ENCODE measurements at regions not wholly inside any gene's neighbourhood (a gene's known extent, or its start where the extent isn't known, plus 50 kb on each side); places are given as distances from the start of the nearest gene placed in this dataset.
"Not testable (repeated sequence)": the region's sequence is repeated elsewhere in the genome, so short reads cannot be mapped to it uniquely, and the experiment has no call there.

- in situ Hi-C loops (cut with HindIII; ENCODE audit: low pct_unique_long_range_greater_than_20kb, low sequenced_read_pairs); H3K4me1 ChIP-seq (ENCODE audit: control insufficient read depth, insufficient read depth, low read length); CTCF ChIA-PET; DNase-seq (ENCODE audit: low read depth, low spot score); H3K9me3 ChIP-seq (ENCODE audit: control insufficient read depth, insufficient read depth, low read depth, low read length); H3K36me3 ChIP-seq (ENCODE audit: control insufficient read depth, insufficient read depth, low read length); POLR2A ChIA-PET; H3K27me3 ChIP-seq (ENCODE audit: control insufficient read depth, insufficient read depth, low read length); intact Hi-C loops (cut with micrococcal nuclease; ENCODE audit: unreplicated experiment); BruUV-seq (replicated peaks); ATAC-seq; H3K4me3 ChIP-seq (ENCODE audit: low read depth in 2 of 2, low read length in 2 of 2); H3K27ac ChIP-seq (ENCODE audit: low read length): not testable (repeated sequence)
Measured at GRCh38 chr22:16403661-16404060, 188.9 kb downstream of the CCT8L2 start.

- BruUV-seq (replicated peaks); H3K4me3 ChIP-seq (ENCODE audit: low read depth in 2 of 2, low read length in 2 of 2); H3K4me1 ChIP-seq (ENCODE audit: control insufficient read depth, insufficient read depth, low read length); POLR2A ChIA-PET; H3K9me3 ChIP-seq (ENCODE audit: control insufficient read depth, insufficient read depth, low read depth, low read length); H3K27me3 ChIP-seq (ENCODE audit: control insufficient read depth, insufficient read depth, low read length); H3K27ac ChIP-seq (ENCODE audit: low read length); H3K36me3 ChIP-seq (ENCODE audit: control insufficient read depth, insufficient read depth, low read length); ATAC-seq; CTCF ChIA-PET; DNase-seq (ENCODE audit: low read depth, low spot score); intact Hi-C loops (cut with micrococcal nuclease; ENCODE audit: unreplicated experiment); in situ Hi-C loops (cut with HindIII; ENCODE audit: low pct_unique_long_range_greater_than_20kb, low sequenced_read_pairs): not testable (repeated sequence)
Measured at GRCh38 chr22:16402874-16403399, 189.7 kb downstream of the CCT8L2 start.

DNA sequence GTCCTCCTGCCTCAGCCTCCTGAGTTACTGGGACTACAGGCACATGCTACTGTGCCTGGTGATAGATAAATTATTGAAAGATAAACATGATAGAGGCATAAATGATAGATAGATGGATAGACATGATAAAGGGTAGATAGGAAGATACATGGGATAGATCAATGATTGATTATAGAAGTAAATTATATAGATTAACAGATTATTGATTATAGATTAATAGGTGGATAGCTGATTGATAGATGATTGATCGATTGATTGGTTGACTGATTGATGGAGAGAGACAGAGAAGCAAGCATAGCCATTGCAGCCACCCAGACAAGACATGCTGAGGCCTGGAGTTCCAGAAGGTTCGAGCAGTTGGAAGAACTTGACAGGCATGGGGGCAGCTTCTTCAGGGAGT lies 199.1 kb downstream of the CCT8L2 start:
- H3K9me3 ChIP-seq (ENCODE audit: control insufficient read depth, insufficient read depth, low read depth, low read length); intact Hi-C loops (cut with micrococcal nuclease; ENCODE audit: unreplicated experiment); POLR2A ChIA-PET: not testable (repeated sequence)

DNA sequence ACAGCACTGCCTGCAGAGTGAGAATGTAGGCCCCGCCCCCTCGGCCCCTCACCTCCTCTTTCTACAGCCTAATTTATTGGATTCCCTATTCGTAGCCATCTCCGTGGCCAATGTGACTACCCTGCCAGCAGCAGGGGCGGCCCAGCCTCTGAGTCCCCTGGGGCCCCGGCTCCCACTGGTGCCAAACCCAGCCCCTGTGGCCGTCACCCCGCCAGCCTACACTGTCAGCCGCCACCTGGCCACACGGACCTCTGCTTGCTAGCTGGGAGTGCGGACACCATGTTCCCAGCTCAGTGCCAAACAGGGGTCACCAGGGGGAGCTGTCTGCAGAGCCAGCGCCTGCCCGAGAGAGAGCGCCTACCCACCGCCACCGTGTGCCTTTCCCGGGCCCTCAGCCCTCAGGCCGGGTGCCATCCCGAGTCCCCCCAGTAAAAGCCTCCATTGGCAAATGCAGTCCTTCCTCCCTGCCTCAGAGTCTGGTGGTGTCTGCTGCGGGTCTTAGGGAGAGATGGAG lies 201.1 kb downstream of the CCT8L2 start:
- BruUV-seq (replicated peaks); ATAC-seq; H3K36me3 ChIP-seq (ENCODE audit: control insufficient read depth, insufficient read depth, low read length); in situ Hi-C loops (cut with HindIII; ENCODE audit: low pct_unique_long_range_greater_than_20kb, low sequenced_read_pairs); H3K27me3 ChIP-seq (ENCODE audit: control insufficient read depth, insufficient read depth, low read length); H3K27ac ChIP-seq (ENCODE audit: low read length); H3K4me1 ChIP-seq (ENCODE audit: control insufficient read depth, insufficient read depth, low read length); H3K9me3 ChIP-seq (ENCODE audit: control insufficient read depth, insufficient read depth, low read depth, low read length); intact Hi-C loops (cut with micrococcal nuclease; ENCODE audit: unreplicated experiment); POLR2A ChIA-PET; DNase-seq (ENCODE audit: low read depth, low spot score); CTCF ChIA-PET; H3K4me3 ChIP-seq (ENCODE audit: low read depth in 2 of 2, low read length in 2 of 2): not testable (repeated sequence)

More for the DNA sequence above, 199.1 kb downstream of the CCT8L2 start:
- H3K27ac ChIP-seq (ENCODE audit: low read length); BruUV-seq (replicated peaks); DNase-seq (ENCODE audit: low read depth, low spot score); CTCF ChIA-PET; ATAC-seq; H3K36me3 ChIP-seq (ENCODE audit: control insufficient read depth, insufficient read depth, low read length); H3K4me1 ChIP-seq (ENCODE audit: control insufficient read depth, insufficient read depth, low read length); in situ Hi-C loops (cut with HindIII; ENCODE audit: low pct_unique_long_range_greater_than_20kb, low sequenced_read_pairs); H3K27me3 ChIP-seq (ENCODE audit: control insufficient read depth, insufficient read depth, low read length); H3K4me3 ChIP-seq (ENCODE audit: low read depth in 2 of 2, low read length in 2 of 2): not testable (repeated sequence)

DNA sequence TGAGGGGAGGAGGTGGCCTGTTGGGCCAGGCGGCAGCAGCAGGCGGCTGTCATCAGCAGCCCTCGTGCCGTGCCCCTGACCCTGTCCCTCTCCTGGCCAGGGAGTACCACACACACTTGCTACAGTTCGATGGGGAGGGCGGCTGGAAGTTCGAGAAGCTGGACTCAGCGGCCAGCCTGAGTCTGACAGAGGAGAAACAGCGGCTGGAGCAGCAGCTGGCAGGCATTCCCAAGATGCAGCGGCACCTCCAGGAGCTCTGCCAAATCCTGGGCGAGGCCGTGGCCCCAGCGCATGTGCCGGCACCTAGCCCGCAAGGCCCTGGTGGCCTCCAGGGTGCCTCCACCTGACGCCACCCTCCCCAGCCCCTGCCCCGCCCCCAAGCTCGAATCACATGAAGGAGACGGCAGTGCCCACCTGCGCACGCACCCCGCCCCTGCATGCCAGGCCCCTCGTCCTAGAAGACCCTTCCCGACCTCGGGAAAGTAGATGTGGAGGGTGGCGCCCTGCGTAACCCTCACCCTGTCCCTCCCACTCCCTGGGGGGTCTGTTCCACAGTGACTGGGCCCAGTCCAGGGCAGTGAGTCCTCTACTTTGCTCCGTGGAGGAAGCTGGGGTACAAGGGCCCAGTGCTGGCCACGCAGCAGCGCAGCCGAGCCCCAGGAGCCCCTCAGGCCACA lies 201.9 kb downstream of the CCT8L2 start:
- H3K27me3 ChIP-seq (ENCODE audit: control insufficient read depth, insufficient read depth, low read length); ATAC-seq; H3K4me3 ChIP-seq (ENCODE audit: low read depth in 2 of 2, low read length in 2 of 2); H3K4me1 ChIP-seq (ENCODE audit: control insufficient read depth, insufficient read depth, low read length); POLR2A ChIA-PET; H3K27ac ChIP-seq (ENCODE audit: low read length); H3K36me3 ChIP-seq (ENCODE audit: control insufficient read depth, insufficient read depth, low read length); DNase-seq (ENCODE audit: low read depth, low spot score); H3K9me3 ChIP-seq (ENCODE audit: control insufficient read depth, insufficient read depth, low read depth, low read length); CTCF ChIA-PET; in situ Hi-C loops (cut with HindIII; ENCODE audit: low pct_unique_long_range_greater_than_20kb, low sequenced_read_pairs); intact Hi-C loops (cut with micrococcal nuclease; ENCODE audit: unreplicated experiment); BruUV-seq (replicated peaks): not testable (repeated sequence)

DNA sequence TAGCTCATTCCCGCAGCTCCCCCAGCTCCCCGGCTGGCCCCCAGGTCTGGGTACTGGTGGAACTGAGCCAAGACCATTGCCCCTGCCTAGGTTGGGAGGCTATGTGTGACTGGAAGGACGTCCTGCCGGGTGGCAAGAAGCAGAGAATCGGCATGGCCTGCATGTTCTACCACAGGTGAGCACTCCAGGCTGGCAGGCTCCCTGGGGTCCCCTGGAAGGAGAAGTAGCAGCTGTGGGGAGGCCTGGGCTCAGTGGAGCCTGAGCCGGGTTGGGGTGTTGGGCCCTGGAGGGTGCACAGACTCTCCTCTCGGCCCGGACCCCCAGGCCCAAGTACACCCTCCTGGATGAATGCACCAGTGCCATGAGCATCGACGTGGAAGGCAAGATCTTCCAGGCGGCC lies 202.6 kb downstream of the CCT8L2 start:
- intact Hi-C loops (cut with micrococcal nuclease; ENCODE audit: unreplicated experiment); H3K4me3 ChIP-seq (ENCODE audit: low read depth in 2 of 2, low read length in 2 of 2); BruUV-seq (replicated peaks); ATAC-seq; H3K4me1 ChIP-seq (ENCODE audit: control insufficient read depth, insufficient read depth, low read length); H3K27ac ChIP-seq (ENCODE audit: low read length); POLR2A ChIA-PET; DNase-seq (ENCODE audit: low read depth, low spot score); in situ Hi-C loops (cut with HindIII; ENCODE audit: low pct_unique_long_range_greater_than_20kb, low sequenced_read_pairs); H3K9me3 ChIP-seq (ENCODE audit: control insufficient read depth, insufficient read depth, low read depth, low read length); H3K36me3 ChIP-seq (ENCODE audit: control insufficient read depth, insufficient read depth, low read length); H3K27me3 ChIP-seq (ENCODE audit: control insufficient read depth, insufficient read depth, low read length); CTCF ChIA-PET: not testable (repeated sequence)

DNA sequence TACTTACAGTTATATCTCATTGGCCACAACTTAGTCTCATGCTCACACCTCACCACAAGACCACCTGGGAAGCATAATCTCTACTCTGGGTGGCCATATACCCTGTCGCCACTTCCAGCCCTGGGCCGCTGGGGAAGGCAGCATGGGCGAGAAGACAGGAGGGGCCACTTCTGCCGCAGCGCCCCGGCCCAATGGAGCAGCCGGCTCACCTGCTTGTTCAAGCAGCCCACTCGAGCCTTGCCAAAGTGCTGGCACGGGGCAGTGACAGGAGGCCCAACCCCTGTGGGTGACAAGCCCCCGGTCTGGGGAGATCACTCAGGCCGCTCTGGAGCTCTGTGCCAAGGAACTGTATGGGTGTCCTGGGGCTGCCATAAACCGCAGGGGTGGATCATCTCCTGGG lies 203.4 kb downstream of the CCT8L2 start:
- DNase-seq (ENCODE audit: low read depth, low spot score); intact Hi-C loops (cut with micrococcal nuclease; ENCODE audit: unreplicated experiment); H3K4me1 ChIP-seq (ENCODE audit: control insufficient read depth, insufficient read depth, low read length); in situ Hi-C loops (cut with HindIII; ENCODE audit: low pct_unique_long_range_greater_than_20kb, low sequenced_read_pairs); ATAC-seq; H3K4me3 ChIP-seq (ENCODE audit: low read depth in 2 of 2, low read length in 2 of 2); H3K27me3 ChIP-seq (ENCODE audit: control insufficient read depth, insufficient read depth, low read length); POLR2A ChIA-PET; BruUV-seq (replicated peaks); H3K27ac ChIP-seq (ENCODE audit: low read length); H3K9me3 ChIP-seq (ENCODE audit: control insufficient read depth, insufficient read depth, low read depth, low read length); H3K36me3 ChIP-seq (ENCODE audit: control insufficient read depth, insufficient read depth, low read length); CTCF ChIA-PET: not testable (repeated sequence)

All from Panc1 (cell line).